GM12878 (cell line): ENCODE measurements at regions not wholly inside any gene's neighbourhood (a gene's known extent, or its start where the extent isn't known, plus 50 kb on each side); places are given as distances from the start of the nearest gene placed in this dataset.

ENCODE experiments used
- ATAC-seq: fragments of 200-7000 bp; cut with Tn5 transposase; 3 replicates; pipeline ENCODE4 v1.9.1; 2020; ENCODE audit warnings: mild to moderate bottlenecking, moderate library complexity
- BruUV-seq: library from RNA; stranded (reverse); fragments of 400-500 nt; replicated peaks from 2 replicates; lab custom pipeline; 2021; lab: Mats Ljungman, UMichigan
- CTCF ChIA-PET: fragments of 300-600 bp; sonication (Branson Sonifier 250); formaldehyde crosslinking; extraction: SDS; loops from one replicate; lab custom pipeline; 2021; ENCODE audit warnings: inconsistent platforms; lab: Yijun Ruan, JAX
- POLR2A ChIA-PET: fragments of 350-600 bp; formaldehyde crosslinking; extraction: SDS; loops from one replicate; lab custom pipeline; 2021; ENCODE audit warnings: inconsistent platforms; lab: Charles Lee
- RAD21 ChIA-PET: fragments of 300-600 bp; sonication (Branson Sonifier 250); formaldehyde crosslinking; loops from one replicate; lab custom pipeline; 2023; ENCODE audit warnings: antibody characterized with exemption; ENCODE audit not compliant: unreplicated experiment; lab: Charles Lee
- SMC1A ChIA-PET: fragments of 300-600 bp; sonication (Branson Sonifier 250); formaldehyde crosslinking; loops from one replicate; lab custom pipeline; 2023; ENCODE audit not compliant: unreplicated experiment, uncharacterized antibody; lab: Charles Lee
- DNase-seq: peaks from one replicate; pipeline ENCODE4 v3.0.0-alpha.2; 2011; ENCODE audit warnings: low read depth, low spot score
- FAIRE-seq: peaks from 3 replicates; lab custom pipeline; 2011; peaks lifted over from hg19 to GRCh38; lab: Jason Lieb, UNC
- H2AFZ ChIP-seq: 2 replicates; pipeline ENCODE4 v1.6.0; 2011; ENCODE audit warnings: low read depth, low read length, control low read depth; ENCODE audit not compliant: control insufficient read depth
- H3K27ac ChIP-seq: 2 replicates; pipeline ENCODE4 v1.5.1; 2011; ENCODE audit warnings: control low read depth; ENCODE audit not compliant: control insufficient read depth, insufficient read depth
- H3K27me3 ChIP-seq, 2 experiments: replicated peaks in 1 of 2; 2 replicates each; pipeline versions ENCODE4 v1.6.0 to v1.6.1; 2011; ENCODE audit warnings: low read length in 1 of 2; ENCODE audit not compliant: control insufficient read depth in 2 of 2, insufficient read depth in 2 of 2
- H3K36me3 ChIP-seq, 2 experiments: 2 replicates each; pipeline ENCODE4 v1.5.1; 2011; ENCODE audit warnings: low read length in 1 of 2; ENCODE audit not compliant: control insufficient read depth in 2 of 2, insufficient read depth in 2 of 2
- H3K4me1 ChIP-seq: 2 replicates; pipeline ENCODE4 v1.6.1; 2011; ENCODE audit warnings: mild to moderate bottlenecking, low read length, moderate library complexity, mixed read lengths; ENCODE audit not compliant: control insufficient read depth, insufficient read depth
- H3K4me2 ChIP-seq: 2 replicates; pipeline ENCODE4 v1.6.0; 2011; ENCODE audit warnings: control low read depth; ENCODE audit not compliant: control insufficient read depth, insufficient read depth
- H3K4me3 ChIP-seq: fragments of 200-600 bp; sonication (generic); 2 replicates; pipeline ENCODE4 v1.5.1; 2016
- H3K79me2 ChIP-seq: 2 replicates; pipeline ENCODE4 v1.6.0; 2011; ENCODE audit warnings: low read length; ENCODE audit not compliant: control insufficient read depth, insufficient read depth
- H3K9ac ChIP-seq: 2 replicates; pipeline ENCODE4 v1.8.0; 2011; ENCODE audit warnings: low read length, control low read depth, mixed read lengths; ENCODE audit not compliant: control insufficient read depth, insufficient read depth
- H3K9me3 ChIP-seq: replicated peaks from 3 replicates; pipeline ENCODE4 v1.5.1; 2011; ENCODE audit warnings: mild to moderate bottlenecking, low read length; ENCODE audit not compliant: control insufficient read depth, insufficient read depth
- H4K20me1 ChIP-seq: 2 replicates; pipeline ENCODE4 v1.6.0; 2011; ENCODE audit not compliant: control insufficient read depth, insufficient read depth
- ATF7 ChIP-seq: fragments of 450-650 bp; IDR thresholded peaks from 2 replicates; pipeline ENCODE4 v1.6.1; 2016; ENCODE audit warnings: low read depth, mild to moderate bottlenecking
- BRCA1 ChIP-seq: IDR thresholded peaks from 2 replicates; pipeline ENCODE4 v1.6.1; 2011; ENCODE audit warnings: low read depth, low read length, improper control_type of control experiment
- JUND ChIP-seq: IDR thresholded peaks from 2 replicates; pipeline ENCODE4 v1.6.1; 2012; ENCODE audit warnings: low read depth, mild to moderate bottlenecking, low read length, improper control_type of control experiment, moderate library complexity
- POU2F2 ChIP-seq: IDR thresholded peaks from 3 replicates; pipeline ENCODE4 v1.6.1; 2011; ENCODE audit warnings: low read depth, mild to moderate bottlenecking, low read length, borderline replicate concordance
- RCOR1 ChIP-seq: conservative IDR thresholded peaks from 2 replicates; pipeline ENCODE4 v1.6.1; 2012; ENCODE audit warnings: low read depth, low read length, improper control_type of control experiment
- RFX5 ChIP-seq: IDR thresholded peaks from 2 replicates; pipeline ENCODE4 v1.6.1; 2011; ENCODE audit warnings: low read depth, low read length, improper control_type of control experiment
- SIN3A ChIP-seq: IDR thresholded peaks from 2 replicates; pipeline ENCODE4 v1.6.1; 2012; ENCODE audit warnings: low read depth, low read length, improper control_type of control experiment
- ZNF207 ChIP-seq: fragments of 450-650 bp; IDR thresholded peaks from 2 replicates; pipeline ENCODE4 v1.6.1; 2014; ENCODE audit warnings: antibody characterized with exemption, mild to moderate bottlenecking, borderline replicate concordance
- WGBS: methylation state at CpG from one replicate; pipeline ENCODE4 v1.1.6; 2016; ENCODE audit warnings: low lambda C conversion rate; ENCODE audit not compliant: insufficient replicate concordance, insufficient coverage; ENCODE audit errors: missing lambda C conversion rate; 5-methylcytosine and 5-hydroxymethylcytosine counted together
- in situ Hi-C: fragments of 300-500 bp; cut with MboI; formaldehyde crosslinking; loops from 9 replicates; pipeline ENCODE4 v1.14.3; 2018; ENCODE audit warnings: mixed read lengths
- intact Hi-C: fragments of 100-400 bp; cut with micrococcal nuclease; formaldehyde crosslinking; loops from one replicate; pipeline ENCODE4 v1.14.2; 2022; ENCODE audit not compliant: unreplicated experiment
- TF ChIP-seq, protein P1 (sequence below): fragments of 450-650 bp; formaldehyde crosslinking; IDR thresholded peaks from 2 replicates; pipeline ENCODE4 v1.5.0; 2022; ENCODE audit warnings: mild to moderate bottlenecking, missing genetic modification characterization
- TF ChIP-seq, protein P2 (sequence below): IDR thresholded peaks from 2 replicates; pipeline ENCODE4 v1.6.1; 2011; ENCODE audit warnings: borderline replicate concordance, low read depth, mild to moderate bottlenecking, moderate library complexity, low read length; ENCODE audit not compliant: insufficient read depth, poor library complexity, severe bottlenecking
- TF ChIP-seq, protein P3 (sequence below): IDR thresholded peaks from 2 replicates; pipeline ENCODE4 v1.6.1; 2011; ENCODE audit warnings: borderline replicate concordance, low read depth, mild to moderate bottlenecking, moderate library complexity, mixed read lengths, low read length; ENCODE audit not compliant: insufficient read depth; ENCODE audit errors: extremely low read length

DNA sequence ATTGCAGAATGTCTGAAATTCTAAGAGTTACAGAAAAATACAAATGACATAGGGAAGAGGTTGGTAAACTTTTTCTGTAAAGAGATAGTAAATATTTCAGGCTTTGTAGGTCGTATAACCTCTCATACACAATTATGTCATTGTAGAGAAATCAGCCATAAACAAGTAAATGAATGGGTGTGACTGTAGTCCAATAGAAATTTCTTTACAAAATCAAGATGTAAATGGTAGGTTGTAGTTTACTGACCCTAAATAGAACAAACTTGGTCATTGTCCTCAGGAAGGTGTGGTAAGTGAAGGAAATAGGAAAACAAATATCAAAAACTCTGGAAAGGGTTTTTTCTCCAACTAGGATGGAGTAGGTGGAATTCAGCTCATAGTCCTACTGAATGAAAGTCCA lies 415.5 kb upstream of the SPHKAP start:
- TF ChIP-seq RFX5 = no peak
- no TSS peak for BruUV-seq
- RAD21 ChIA-PET = no interaction called here

DNA sequence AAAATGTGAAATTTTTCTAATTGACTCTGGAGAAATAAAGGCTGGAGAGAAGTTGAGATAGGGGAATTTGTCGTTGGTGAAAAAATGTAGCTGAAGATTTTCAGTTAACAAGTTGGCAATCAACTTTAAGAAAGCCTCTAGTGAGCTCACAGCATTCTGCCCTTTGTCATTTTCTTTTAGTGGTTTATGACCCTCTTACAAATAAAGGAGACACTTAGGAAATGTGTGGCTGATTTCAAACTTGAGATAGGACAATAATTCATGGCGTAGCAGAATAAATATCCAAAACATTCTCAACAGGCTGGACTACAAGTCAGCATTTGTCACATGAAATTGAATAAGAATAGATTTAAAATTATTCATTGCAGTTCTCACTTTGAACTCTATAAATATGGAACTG lies 412.5 kb upstream of the SPHKAP start:
- no peak for FAIRE-seq
- ChIA-PET POLR2A (no interaction called here), SMC1A (interaction anchor here (0.9 kb wide), 1 partner anchor 14 kb away, joined by 3 read pairs; no protein-coding TSS in a partner anchor), RAD21 (interaction anchor here (1.5 kb wide), 1 partner anchor 9 kb away, joined by 3 read pairs; no protein-coding TSS in a partner anchor), CTCF (no interaction called here)
- Histone ChIP-seq H3K27me3 (no peaks in the 10 kb centered on the region), H4K20me1 (no peaks in the 10 kb centered on the region), H2AFZ (no peak overlapping the region), H3K27ac (no peak overlapping the region), H3K9me3 (no peaks in the 10 kb centered on the region; the same call in 2 of the 3 replicates), H3K4me1 (peaks cover 6% of the 10 kb centered on the region; the same call in 1 of the 2 replicates), H3K4me3 (no peak overlapping the region), H3K79me2 (no peaks in the 10 kb centered on the region), H3K4me2 (no peak overlapping the region), H3K36me3 (no peaks in the 10 kb centered on the region), H3K9ac (no peak overlapping the region)
- in situ Hi-C loops (no loop called here), intact Hi-C loops (loop anchor here (10.0 kb wide), 1 partner anchor 809 kb away; no protein-coding TSS in a partner anchor)
- no TSS peak for BruUV-seq
- 0% methylated on average over 2 of the region's 2 CpGs for WGBS
- no peak for DNase-seq
- no peak for ATAC-seq
- TF ChIP-seq JUND (no peak), BRCA1 (no peak), RCOR1 (no peak), SIN3A (no peak), ZNF207 (no peak), RFX5 (no peak), ATF7 (no peak), POU2F2 (no peak)
- TF ChIP-seq, protein P1, sequence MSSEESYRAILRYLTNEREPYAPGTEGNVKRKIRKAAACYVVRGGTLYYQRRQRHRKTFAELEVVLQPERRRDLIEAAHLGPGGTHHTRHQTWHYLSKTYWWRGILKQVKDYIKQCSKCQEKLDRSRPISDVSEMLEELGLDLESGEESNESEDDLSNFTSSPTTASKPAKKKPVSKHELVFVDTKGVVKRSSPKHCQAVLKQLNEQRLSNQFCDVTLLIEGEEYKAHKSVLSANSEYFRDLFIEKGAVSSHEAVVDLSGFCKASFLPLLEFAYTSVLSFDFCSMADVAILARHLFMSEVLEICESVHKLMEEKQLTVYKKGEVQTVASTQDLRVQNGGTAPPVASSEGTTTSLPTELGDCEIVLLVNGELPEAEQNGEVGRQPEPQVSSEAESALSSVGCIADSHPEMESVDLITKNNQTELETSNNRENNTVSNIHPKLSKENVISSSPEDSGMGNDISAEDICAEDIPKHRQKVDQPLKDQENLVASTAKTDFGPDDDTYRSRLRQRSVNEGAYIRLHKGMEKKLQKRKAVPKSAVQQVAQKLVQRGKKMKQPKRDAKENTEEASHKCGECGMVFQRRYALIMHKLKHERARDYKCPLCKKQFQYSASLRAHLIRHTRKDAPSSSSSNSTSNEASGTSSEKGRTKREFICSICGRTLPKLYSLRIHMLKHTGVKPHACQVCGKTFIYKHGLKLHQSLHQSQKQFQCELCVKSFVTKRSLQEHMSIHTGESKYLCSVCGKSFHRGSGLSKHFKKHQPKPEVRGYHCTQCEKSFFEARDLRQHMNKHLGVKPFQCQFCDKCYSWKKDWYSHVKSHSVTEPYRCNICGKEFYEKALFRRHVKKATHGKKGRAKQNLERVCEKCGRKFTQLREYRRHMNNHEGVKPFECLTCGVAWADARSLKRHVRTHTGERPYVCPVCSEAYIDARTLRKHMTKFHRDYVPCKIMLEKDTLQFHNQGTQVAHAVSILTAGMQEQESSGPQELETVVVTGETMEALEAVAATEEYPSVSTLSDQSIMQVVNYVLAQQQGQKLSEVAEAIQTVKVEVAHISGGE (CRISPR knock-in tag) = no peak
- TF ChIP-seq, protein P2, sequence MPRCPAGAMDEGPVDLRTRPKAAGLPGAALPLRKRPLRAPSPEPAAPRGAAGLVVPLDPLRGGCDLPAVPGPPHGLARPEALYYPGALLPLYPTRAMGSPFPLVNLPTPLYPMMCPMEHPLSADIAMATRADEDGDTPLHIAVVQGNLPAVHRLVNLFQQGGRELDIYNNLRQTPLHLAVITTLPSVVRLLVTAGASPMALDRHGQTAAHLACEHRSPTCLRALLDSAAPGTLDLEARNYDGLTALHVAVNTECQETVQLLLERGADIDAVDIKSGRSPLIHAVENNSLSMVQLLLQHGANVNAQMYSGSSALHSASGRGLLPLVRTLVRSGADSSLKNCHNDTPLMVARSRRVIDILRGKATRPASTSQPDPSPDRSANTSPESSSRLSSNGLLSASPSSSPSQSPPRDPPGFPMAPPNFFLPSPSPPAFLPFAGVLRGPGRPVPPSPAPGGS = no peak
- TF ChIP-seq, protein P3, sequence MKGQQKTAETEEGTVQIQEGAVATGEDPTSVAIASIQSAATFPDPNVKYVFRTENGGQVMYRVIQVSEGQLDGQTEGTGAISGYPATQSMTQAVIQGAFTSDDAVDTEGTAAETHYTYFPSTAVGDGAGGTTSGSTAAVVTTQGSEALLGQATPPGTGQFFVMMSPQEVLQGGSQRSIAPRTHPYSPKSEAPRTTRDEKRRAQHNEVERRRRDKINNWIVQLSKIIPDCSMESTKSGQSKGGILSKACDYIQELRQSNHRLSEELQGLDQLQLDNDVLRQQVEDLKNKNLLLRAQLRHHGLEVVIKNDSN = no peak

More for the DNA sequence above, 415.5 kb upstream of the SPHKAP start:
- ATAC-seq (no peak), DNase-seq (no peak), FAIRE-seq (no peak)
- Histone ChIP-seq H3K27ac (no peak overlapping the region), H3K9me3 (no peaks in the 10 kb centered on the region; the same call in 2 of the 3 replicates), H4K20me1 (no peaks in the 10 kb centered on the region), H3K27me3 (no peaks in the 10 kb centered on the region), H3K36me3 (no peaks in the 10 kb centered on the region), H3K9ac (no peak overlapping the region), H3K4me3 (no peak overlapping the region), H3K79me2 (no peaks in the 10 kb centered on the region), H3K4me1 (peaks cover under 1% of the 10 kb centered on the region; the same call in 1 of the 2 replicates), H2AFZ (no peak overlapping the region), H3K4me2 (no peak overlapping the region)
- WGBS = 0% methylated on average over 1 of the region's 1 CpG
- POLR2A ChIA-PET = no interaction called here
- SMC1A ChIA-PET = interaction anchor here (1.4 kb wide), 1 partner anchor 12 kb away, joined by 3 read pairs; no protein-coding TSS in a partner anchor
- in situ Hi-C loops = no loop called here
- intact Hi-C loops = loop anchor here (10.0 kb wide), 1 partner anchor 812 kb away; no protein-coding TSS in a partner anchor
- CTCF ChIA-PET = no interaction called here
